HEK293T (cell line): ENCODE measurements at regions not wholly inside any gene's neighbourhood (a gene's known extent, or its start where the extent isn't known, plus 50 kb on each side); places are given as distances from the start of the nearest gene placed in this dataset.
"Not testable (repeated sequence)": the region's sequence is repeated elsewhere in the genome, so short reads cannot be mapped to it uniquely, and the experiment has no call there.

ENCODE experiments used
- ARNT ChIP-seq: fragments of 450-650 bp; IDR thresholded peaks from 2 replicates; pipeline ENCODE4 v1.6.1; 2017; ENCODE audit warnings: mild to moderate bottlenecking
- BHLHE40 ChIP-seq: fragments of 450-650 bp; IDR thresholded peaks from 2 replicates; pipeline ENCODE4 v1.6.1; 2016; ENCODE audit warnings: mild to moderate bottlenecking, moderate library complexity, borderline replicate concordance
- HDGF ChIP-seq: fragments of 450-650 bp; IDR thresholded peaks from 2 replicates; pipeline ENCODE4 v1.6.1; 2017; ENCODE audit warnings: antibody characterized with exemption, borderline replicate concordance
- NFRKB ChIP-seq: fragments of 450-650 bp; IDR thresholded peaks from 2 replicates; pipeline ENCODE4 v1.6.1; 2016; ENCODE audit warnings: mild to moderate bottlenecking, moderate library complexity
- SP1 ChIP-seq: fragments of 450-650 bp; IDR thresholded peaks from 2 replicates; pipeline ENCODE4 v1.6.1; 2017

GRCh38 chr2:103403388-103403787, 641.6 kb downstream of the TMEM182 start:
- not testable (repeated sequence) for TF ChIP-seq BHLHE40, ARNT, HDGF, NFRKB, SP1
